ENCODE measurements at regions not wholly inside any gene's neighbourhood (a gene's known extent, or its start where the extent isn't known, plus 50 kb on each side); places are given as distances from the start of the nearest gene placed in this dataset.
"Not testable (repeated sequence)": the region's sequence is repeated elsewhere in the genome, so short reads cannot be mapped to it uniquely, and the experiment has no call there.

GRCh38 chr11:87535513-87535912, 497.8 kb downstream of the TMEM135 start:
- H3K9ac ChIP-seq (ENCODE audit: low read depth, low read length), result no peak overlapping the region
- no peaks in the 10 kb centered on the region for H3K4me1 ChIP-seq (ENCODE audit: control insufficient read depth, insufficient read depth, low read length)
- no peaks in the 10 kb centered on the region for H3K27me3 ChIP-seq (ENCODE audit: control insufficient read depth, insufficient read depth, low read length)
- no peaks in the 10 kb centered on the region for H3K9me3 ChIP-seq (ENCODE audit: control insufficient read depth, insufficient read depth, low read length)
- H3K36me3 ChIP-seq (ENCODE audit: control insufficient read depth, insufficient read depth, low read length), result no peaks in the 10 kb centered on the region
- no peak overlapping the region for H3K4me3 ChIP-seq (ENCODE audit: low read depth, low read length)

GRCh38 chr11:87531835-87532234, 494.1 kb downstream of the TMEM135 start:
- H3K9ac ChIP-seq (ENCODE audit: low read depth, low read length); H3K9me3 ChIP-seq (ENCODE audit: control insufficient read depth, insufficient read depth, low read length); H3K36me3 ChIP-seq (ENCODE audit: control insufficient read depth, insufficient read depth, low read length); H3K4me1 ChIP-seq (ENCODE audit: control insufficient read depth, insufficient read depth, low read length); H3K27me3 ChIP-seq (ENCODE audit: control insufficient read depth, insufficient read depth, low read length); H3K4me3 ChIP-seq (ENCODE audit: low read depth, low read length): not testable (repeated sequence)

- H3K9ac ChIP-seq (ENCODE audit: low read depth, low read length), result no peak overlapping the region
- H3K27me3 ChIP-seq (ENCODE audit: control insufficient read depth, insufficient read depth, low read length), result no peaks in the 10 kb centered on the region
These were observed 491.8 kb downstream of the TMEM135 start for GRCh38 chr11:87529486-87529885.

GRCh38 chr11:87528752-87529151, 491.0 kb downstream of the TMEM135 start:
- Histone ChIP-seq H3K4me3 (ENCODE audit: low read depth, low read length) (no peak overlapping the region), H3K4me1 (ENCODE audit: control insufficient read depth, insufficient read depth, low read length) (no peaks in the 10 kb centered on the region), H3K9ac (ENCODE audit: low read depth, low read length) (no peak overlapping the region), H3K27me3 (ENCODE audit: control insufficient read depth, insufficient read depth, low read length) (no peaks in the 10 kb centered on the region), H3K9me3 (ENCODE audit: control insufficient read depth, insufficient read depth, low read length) (no peaks in the 10 kb centered on the region), H3K36me3 (ENCODE audit: control insufficient read depth, insufficient read depth, low read length) (no peaks in the 10 kb centered on the region)

More at GRCh38 chr11:87529486-87529885, 491.8 kb downstream of the TMEM135 start:
- Histone ChIP-seq H3K9me3 (ENCODE audit: control insufficient read depth, insufficient read depth, low read length) (no peaks in the 10 kb centered on the region), H3K4me1 (ENCODE audit: control insufficient read depth, insufficient read depth, low read length) (no peaks in the 10 kb centered on the region), H3K4me3 (ENCODE audit: low read depth, low read length) (no peak overlapping the region), H3K36me3 (ENCODE audit: control insufficient read depth, insufficient read depth, low read length) (no peaks in the 10 kb centered on the region)

- Histone ChIP-seq H3K4me3 (ENCODE audit: low read depth, low read length) (no peak overlapping the region), H3K9ac (ENCODE audit: low read depth, low read length) (no peak overlapping the region), H3K36me3 (ENCODE audit: control insufficient read depth, insufficient read depth, low read length) (no peaks in the 10 kb centered on the region), H3K4me1 (ENCODE audit: control insufficient read depth, insufficient read depth, low read length) (no peaks in the 10 kb centered on the region), H3K27me3 (ENCODE audit: control insufficient read depth, insufficient read depth, low read length) (no peaks in the 10 kb centered on the region), H3K9me3 (ENCODE audit: control insufficient read depth, insufficient read depth, low read length) (no peaks in the 10 kb centered on the region)
These were observed 485.5 kb downstream of the TMEM135 start for GRCh38 chr11:87523276-87523675.

GRCh38 chr11:87518266-87518665, 480.5 kb downstream of the TMEM135 start:
- Histone ChIP-seq H3K4me1 (ENCODE audit: control insufficient read depth, insufficient read depth, low read length) (peaks cover 2% of the 10 kb centered on the region), H3K9me3 (ENCODE audit: control insufficient read depth, insufficient read depth, low read length) (no peaks in the 10 kb centered on the region), H3K36me3 (ENCODE audit: control insufficient read depth, insufficient read depth, low read length) (no peaks in the 10 kb centered on the region), H3K9ac (ENCODE audit: low read depth, low read length) (no peak overlapping the region), H3K4me3 (ENCODE audit: low read depth, low read length) (no peak overlapping the region), H3K27me3 (ENCODE audit: control insufficient read depth, insufficient read depth, low read length) (no peaks in the 10 kb centered on the region)

GRCh38 chr11:87517351-87517750, 479.6 kb downstream of the TMEM135 start:
- Histone ChIP-seq H3K9ac (ENCODE audit: low read depth, low read length) (no peak overlapping the region), H3K4me3 (ENCODE audit: low read depth, low read length) (no peak overlapping the region), H3K27me3 (ENCODE audit: control insufficient read depth, insufficient read depth, low read length) (no peaks in the 10 kb centered on the region), H3K9me3 (ENCODE audit: control insufficient read depth, insufficient read depth, low read length) (no peaks in the 10 kb centered on the region), H3K4me1 (ENCODE audit: control insufficient read depth, insufficient read depth, low read length) (peaks cover 7% of the 10 kb centered on the region), H3K36me3 (ENCODE audit: control insufficient read depth, insufficient read depth, low read length) (no peaks in the 10 kb centered on the region)

GRCh38 chr11:87507722-87508121, 470.0 kb downstream of the TMEM135 start:
- H3K36me3 ChIP-seq (ENCODE audit: control insufficient read depth, insufficient read depth, low read length); H3K4me3 ChIP-seq (ENCODE audit: low read depth, low read length); H3K9me3 ChIP-seq (ENCODE audit: control insufficient read depth, insufficient read depth, low read length); H3K9ac ChIP-seq (ENCODE audit: low read depth, low read length); H3K4me1 ChIP-seq (ENCODE audit: control insufficient read depth, insufficient read depth, low read length); H3K27me3 ChIP-seq (ENCODE audit: control insufficient read depth, insufficient read depth, low read length): not testable (repeated sequence)

GRCh38 chr11:87506946-87507345, 469.2 kb downstream of the TMEM135 start:
- not testable (repeated sequence) for H3K36me3 ChIP-seq (ENCODE audit: control insufficient read depth, insufficient read depth, low read length); H3K4me3 ChIP-seq (ENCODE audit: low read depth, low read length); H3K9me3 ChIP-seq (ENCODE audit: control insufficient read depth, insufficient read depth, low read length); H3K27me3 ChIP-seq (ENCODE audit: control insufficient read depth, insufficient read depth, low read length); H3K9ac ChIP-seq (ENCODE audit: low read depth, low read length); H3K4me1 ChIP-seq (ENCODE audit: control insufficient read depth, insufficient read depth, low read length)

- Histone ChIP-seq H3K9ac (ENCODE audit: low read depth, low read length) (no peak overlapping the region), H3K4me3 (ENCODE audit: low read depth, low read length) (no peak overlapping the region), H3K4me1 (ENCODE audit: control insufficient read depth, insufficient read depth, low read length) (no peaks in the 10 kb centered on the region), H3K9me3 (ENCODE audit: control insufficient read depth, insufficient read depth, low read length) (no peaks in the 10 kb centered on the region), H3K36me3 (ENCODE audit: control insufficient read depth, insufficient read depth, low read length) (no peaks in the 10 kb centered on the region), H3K27me3 (ENCODE audit: control insufficient read depth, insufficient read depth, low read length) (no peaks in the 10 kb centered on the region)
These were observed 463.7 kb downstream of the TMEM135 start for GRCh38 chr11:87501388-87501787.

- not testable (repeated sequence) for H3K4me1 ChIP-seq (ENCODE audit: control insufficient read depth, insufficient read depth, low read length); H3K9ac ChIP-seq (ENCODE audit: low read depth, low read length); H3K27me3 ChIP-seq (ENCODE audit: control insufficient read depth, insufficient read depth, low read length); H3K4me3 ChIP-seq (ENCODE audit: low read depth, low read length); H3K9me3 ChIP-seq (ENCODE audit: control insufficient read depth, insufficient read depth, low read length); H3K36me3 ChIP-seq (ENCODE audit: control insufficient read depth, insufficient read depth, low read length)
These were observed 457.2 kb downstream of the TMEM135 start for GRCh38 chr11:87494936-87495335.

GRCh38 chr11:87494026-87494425, 456.3 kb downstream of the TMEM135 start:
- not testable (repeated sequence) for H3K4me1 ChIP-seq (ENCODE audit: control insufficient read depth, insufficient read depth, low read length); H3K9me3 ChIP-seq (ENCODE audit: control insufficient read depth, insufficient read depth, low read length); H3K36me3 ChIP-seq (ENCODE audit: control insufficient read depth, insufficient read depth, low read length); H3K9ac ChIP-seq (ENCODE audit: low read depth, low read length); H3K4me3 ChIP-seq (ENCODE audit: low read depth, low read length); H3K27me3 ChIP-seq (ENCODE audit: control insufficient read depth, insufficient read depth, low read length)

GRCh38 chr11:87493516-87493915, 455.8 kb downstream of the TMEM135 start:
- H3K4me3 ChIP-seq (ENCODE audit: low read depth, low read length), result no peak overlapping the region
- H3K27me3 ChIP-seq (ENCODE audit: control insufficient read depth, insufficient read depth, low read length), result no peaks in the 10 kb centered on the region
- no peaks in the 10 kb centered on the region for H3K36me3 ChIP-seq (ENCODE audit: control insufficient read depth, insufficient read depth, low read length)
- no peak overlapping the region for H3K9ac ChIP-seq (ENCODE audit: low read depth, low read length)
- peaks cover 9% of the 10 kb centered on the region for H3K4me1 ChIP-seq (ENCODE audit: control insufficient read depth, insufficient read depth, low read length)
- H3K9me3 ChIP-seq (ENCODE audit: control insufficient read depth, insufficient read depth, low read length), result no peaks in the 10 kb centered on the region

All from iPS-15b (cell line).